Skin epidermis (tissue), 12 donors: ENCODE measurements at regions not wholly inside any gene's neighbourhood (a gene's known extent, or its start where the extent isn't known, plus 50 kb on each side); places are given as distances from the start of the nearest gene placed in this dataset.

Experiments
- H3K27ac ChIP-seq, 21 experiments: fragments of 200-600 bp; sonication (generic) in 11 of 21; one replicate each; pipeline ENCODE4 v1.5.0; 2020; ENCODE audit warnings: mild to moderate bottlenecking in 3 of 21, inconsistent platforms in 2 of 21, moderate library complexity in 2 of 21
- H3K4me3 ChIP-seq, 7 experiments: fragments of 200-600 bp; sonication (generic) in 2 of 7; one replicate each; pipeline ENCODE4 v1.5.0; 2020; ENCODE audit warnings: inconsistent platforms in 2 of 7, mild to moderate bottlenecking in 2 of 7, moderate library complexity in 1 of 7

DNA sequence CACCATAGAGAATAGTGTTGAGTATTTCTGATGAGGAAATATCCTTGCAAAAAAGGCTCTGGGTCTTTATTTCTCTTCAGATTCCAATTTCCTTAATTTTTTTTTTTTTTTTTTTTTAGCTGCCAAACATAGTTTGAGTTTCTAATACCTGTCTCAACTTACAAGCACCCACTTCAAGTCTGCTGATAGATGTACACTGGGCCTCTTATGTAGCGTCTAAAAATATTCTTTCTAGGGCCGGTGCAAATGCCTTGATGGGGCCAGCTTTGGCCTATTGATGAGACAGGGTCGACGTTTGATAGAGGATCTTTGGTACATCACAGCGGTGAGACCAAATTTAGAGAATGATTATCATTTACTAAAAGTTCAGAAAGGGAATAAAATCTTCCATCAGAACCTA lies 626.4 kb downstream of the LMO4 start:
- Histone ChIP-seq H3K27ac (no peak overlapping the region), H3K4me3 (no peak overlapping the region)

DNA sequence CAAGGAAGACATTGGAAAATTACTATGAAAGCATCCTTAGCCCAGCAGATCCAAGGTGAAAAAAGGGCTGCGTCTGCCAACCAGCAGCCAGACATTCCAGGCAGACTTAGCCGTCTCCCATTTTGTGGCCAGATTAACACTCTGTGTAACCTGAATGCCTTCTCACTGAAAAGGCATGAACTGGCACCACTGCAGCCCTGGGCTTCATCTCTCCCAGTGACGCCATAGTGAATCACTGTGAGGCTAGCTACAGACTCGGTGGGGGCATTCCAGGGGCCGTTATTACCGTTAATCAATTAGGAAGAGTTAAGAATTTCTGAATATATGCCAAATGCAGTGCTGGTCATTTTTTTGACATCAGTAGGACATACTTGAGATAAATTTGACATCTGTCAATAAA lies 627.4 kb downstream of the LMO4 start:
- no peak overlapping the region for H3K4me3 ChIP-seq
- no peak overlapping the region for H3K27ac ChIP-seq

DNA sequence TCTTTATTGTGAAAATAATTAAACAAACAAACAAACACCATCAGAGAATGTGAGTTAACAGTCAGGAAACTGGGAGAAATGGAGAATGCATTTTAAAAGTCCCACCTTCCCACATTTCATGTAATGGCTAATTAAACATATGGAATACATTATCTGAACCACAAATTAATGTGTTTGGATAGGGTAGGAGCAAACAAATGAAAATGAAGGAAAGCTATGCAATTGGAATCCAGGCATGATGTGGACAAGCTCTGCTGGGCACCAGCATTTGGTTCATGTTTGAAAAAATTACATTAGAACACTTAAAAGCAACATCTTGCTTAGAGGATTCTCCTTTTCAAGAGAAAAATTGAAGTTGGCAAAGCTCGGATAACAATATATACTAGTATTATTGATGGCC lies 628.1 kb downstream of the LMO4 start:
- Histone ChIP-seq H3K4me3 (no peak overlapping the region), H3K27ac (no peak overlapping the region)

DNA sequence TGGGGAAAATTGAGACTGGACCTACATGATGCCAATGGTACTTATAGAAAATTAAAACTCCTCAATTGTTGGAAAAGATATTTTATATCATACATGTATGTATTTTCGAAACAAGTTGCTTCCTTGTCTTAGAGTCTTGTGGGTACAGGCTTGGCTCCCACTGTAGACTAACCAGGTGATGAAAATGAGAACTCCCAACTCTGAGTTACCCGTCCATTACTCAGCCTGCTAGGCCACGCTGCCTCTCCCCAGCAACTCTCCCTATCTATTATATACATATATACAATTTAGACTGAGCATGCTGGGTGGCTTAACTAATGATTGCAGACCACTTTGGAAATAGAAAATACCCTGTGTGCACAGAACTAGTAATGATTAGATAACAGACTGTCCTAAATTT lies 628.7 kb downstream of the LMO4 start:
- Histone ChIP-seq H3K4me3 (no peak overlapping the region), H3K27ac (no peak overlapping the region)

DNA sequence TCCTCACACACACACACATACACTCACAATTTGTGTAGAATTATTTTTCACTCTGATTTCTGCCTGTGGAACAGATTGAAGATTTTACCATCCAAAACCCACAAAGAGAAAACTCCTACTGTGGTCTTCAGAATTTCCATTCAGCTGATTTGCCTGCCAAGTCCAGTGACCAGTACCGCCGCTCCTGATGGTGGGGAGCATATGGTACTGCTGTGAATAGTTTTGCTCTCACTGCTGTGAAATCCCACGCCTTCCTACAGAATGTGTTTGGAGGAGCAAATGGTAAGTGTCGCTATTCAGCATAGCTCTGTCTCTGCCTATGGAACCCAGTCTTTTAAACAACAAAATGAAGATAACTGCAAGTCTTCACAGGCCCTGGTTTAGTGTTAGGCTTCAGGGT lies 629.5 kb downstream of the LMO4 start:
- Histone ChIP-seq H3K27ac (no peak overlapping the region), H3K4me3 (no peak overlapping the region)

DNA sequence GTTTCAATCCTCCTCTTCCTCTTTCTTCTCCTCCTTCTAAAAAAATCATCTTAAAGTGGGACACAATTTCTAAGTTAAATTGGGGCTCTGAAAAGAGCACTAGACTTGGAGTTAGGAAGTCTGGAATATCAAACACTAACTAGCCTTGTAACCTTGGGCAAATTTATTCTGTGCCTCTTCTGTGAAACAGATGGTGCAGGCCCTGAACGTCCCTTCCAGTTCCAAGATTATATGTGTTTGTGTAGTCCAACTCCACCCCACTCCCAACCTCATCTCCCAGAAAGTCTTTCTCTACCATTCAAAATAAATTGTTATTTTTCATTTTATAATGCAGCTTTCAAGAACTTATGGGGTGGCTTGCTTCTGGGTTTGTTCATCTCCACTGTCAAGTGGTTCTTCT lies 630.0 kb downstream of the LMO4 start:
- H3K27ac ChIP-seq: no peak overlapping the region
- no peak overlapping the region for H3K4me3 ChIP-seq

DNA sequence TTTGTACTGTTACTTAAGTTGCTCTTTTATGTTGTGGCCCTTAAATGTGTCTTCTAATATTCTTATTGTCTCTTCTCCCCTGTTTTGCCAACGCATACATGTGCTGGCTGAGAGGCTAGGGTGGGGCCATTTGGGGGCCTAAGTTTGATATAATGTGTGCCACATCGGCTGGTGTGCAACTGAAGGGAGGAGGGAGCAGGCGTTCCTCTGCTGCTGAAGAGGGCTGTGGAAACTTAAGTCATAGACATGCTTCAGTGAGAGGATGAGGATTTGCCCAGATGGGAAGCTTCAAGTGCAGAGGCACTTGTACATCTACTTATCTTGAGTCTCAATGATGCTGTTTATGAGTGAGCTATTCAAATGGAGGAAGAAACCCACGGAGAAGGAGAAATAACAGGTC lies 630.6 kb downstream of the LMO4 start:
- Histone ChIP-seq H3K27ac (no peak overlapping the region), H3K4me3 (no peak overlapping the region)

DNA sequence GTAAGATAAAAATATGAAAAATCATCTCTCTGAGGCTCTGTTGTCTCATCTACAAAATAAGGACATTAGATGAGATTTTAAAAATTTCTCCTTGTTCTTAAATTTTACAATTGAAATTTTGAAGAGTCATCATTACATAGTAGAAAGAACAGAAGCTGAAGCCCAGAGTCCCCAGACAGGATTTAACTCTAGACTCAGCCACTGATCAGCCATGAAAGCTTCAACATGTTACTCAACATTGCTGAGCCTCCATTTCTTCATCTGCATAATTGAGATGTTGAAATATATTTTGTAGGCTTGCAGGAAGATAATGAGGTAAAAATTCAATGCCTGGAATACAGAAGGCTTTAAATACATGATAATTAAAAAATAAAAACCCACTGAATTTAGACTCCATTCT lies 633.3 kb downstream of the LMO4 start:
- no peak overlapping the region for H3K27ac ChIP-seq
- H3K4me3 ChIP-seq: no peak overlapping the region

DNA sequence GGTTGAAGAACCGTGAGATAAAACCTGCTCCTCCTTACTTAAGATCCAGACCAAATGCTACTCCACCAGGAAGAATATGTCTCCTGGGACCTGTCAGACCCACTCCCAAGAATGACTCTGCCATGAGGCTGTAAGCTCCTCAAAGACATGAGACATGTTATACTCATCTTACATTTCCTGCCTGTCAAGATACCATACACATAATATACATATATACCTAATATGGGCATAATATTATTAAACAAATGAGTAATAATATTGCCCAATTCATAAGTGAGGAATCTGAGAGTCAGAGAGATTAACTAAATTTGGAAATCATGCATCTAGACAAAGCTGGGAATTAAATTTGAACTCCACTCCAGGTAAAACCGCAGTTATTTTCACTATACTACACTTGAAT lies 634.9 kb downstream of the LMO4 start:
- Histone ChIP-seq H3K27ac (no peak overlapping the region), H3K4me3 (no peak overlapping the region)

DNA sequence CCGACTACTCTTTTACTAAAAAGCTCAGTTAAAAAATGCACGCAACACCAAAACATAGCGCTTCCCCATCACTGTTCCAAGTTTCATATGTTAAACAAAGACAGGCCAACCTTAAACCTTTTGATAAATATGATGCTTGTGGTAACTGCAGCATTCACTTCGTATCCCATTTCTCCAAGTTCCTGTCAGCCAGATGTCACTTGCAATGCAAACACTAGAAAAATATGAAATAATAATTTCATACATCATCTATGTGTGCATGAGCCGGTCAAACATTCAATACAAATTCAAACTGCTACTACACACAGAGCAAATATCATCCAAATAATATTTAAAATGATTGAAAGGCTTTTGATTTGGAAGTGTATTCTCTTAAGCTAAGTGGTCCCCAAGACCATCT lies 636.5 kb downstream of the LMO4 start:
- Histone ChIP-seq H3K4me3 (no peak overlapping the region), H3K27ac (no peak overlapping the region)

DNA sequence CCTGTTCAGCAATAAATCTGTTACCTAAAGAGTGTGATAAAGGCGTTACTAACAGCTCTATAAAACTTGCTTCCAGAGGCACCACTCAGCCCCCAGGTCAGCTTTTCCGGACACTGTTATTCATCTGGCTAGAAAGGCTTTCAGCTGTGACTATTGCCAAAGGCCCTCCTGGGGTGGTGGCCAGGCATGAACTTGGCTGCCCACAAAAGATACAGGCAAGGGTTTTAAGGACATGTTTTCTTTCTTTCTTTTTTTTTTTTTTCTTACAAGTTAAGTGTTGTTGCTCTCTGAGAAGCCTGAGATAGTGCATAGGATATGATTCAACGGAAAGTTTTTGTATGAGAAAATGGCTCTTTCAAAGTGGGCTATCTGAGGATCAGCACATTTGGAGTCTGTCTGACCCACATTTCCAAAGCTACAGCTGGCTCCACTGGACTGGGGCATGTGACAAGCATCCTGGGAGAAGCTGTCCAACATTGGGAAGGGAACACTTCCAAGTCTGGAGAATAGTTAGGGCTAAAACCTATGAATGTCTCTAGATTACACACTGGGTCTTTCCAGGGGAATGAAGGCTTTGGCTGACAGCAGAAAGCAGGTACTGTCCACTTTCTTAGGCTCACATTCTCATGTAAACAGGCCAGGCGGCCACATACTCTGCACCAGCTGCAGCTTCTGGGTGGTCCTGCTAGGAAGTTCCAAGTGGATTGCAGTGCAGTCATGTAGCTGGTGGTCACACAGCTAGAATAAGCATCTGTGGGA lies 639.7 kb downstream of the LMO4 start:
- H3K4me3 ChIP-seq: no peak overlapping the region
- H3K27ac ChIP-seq: peak overlapping the region in 6 of 21 experiments; percentile 4 to 64 (median 20)

DNA sequence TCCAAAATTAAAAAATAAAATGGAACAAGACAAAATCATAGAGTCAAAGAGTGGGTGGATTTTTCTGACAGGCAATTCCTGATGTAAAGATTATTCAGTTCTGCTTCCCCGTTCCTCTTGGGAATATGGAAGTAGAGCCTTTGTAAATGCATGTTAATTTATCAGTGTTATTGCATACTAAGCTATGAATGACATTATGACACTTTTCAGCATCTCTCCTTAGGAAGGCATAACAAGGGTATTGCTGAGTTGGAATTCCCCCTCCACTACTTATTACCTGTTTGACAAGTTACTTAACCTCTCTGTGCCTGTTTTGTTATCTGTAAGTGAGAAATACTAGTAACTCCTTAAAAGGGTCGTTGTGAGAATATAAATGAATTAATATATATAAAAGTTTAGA lies 640.4 kb downstream of the LMO4 start:
- H3K4me3 ChIP-seq: no peak overlapping the region
- peak overlapping the region in 3 of 21 experiments; percentile 17 to 52 (median 24) for H3K27ac ChIP-seq

DNA sequence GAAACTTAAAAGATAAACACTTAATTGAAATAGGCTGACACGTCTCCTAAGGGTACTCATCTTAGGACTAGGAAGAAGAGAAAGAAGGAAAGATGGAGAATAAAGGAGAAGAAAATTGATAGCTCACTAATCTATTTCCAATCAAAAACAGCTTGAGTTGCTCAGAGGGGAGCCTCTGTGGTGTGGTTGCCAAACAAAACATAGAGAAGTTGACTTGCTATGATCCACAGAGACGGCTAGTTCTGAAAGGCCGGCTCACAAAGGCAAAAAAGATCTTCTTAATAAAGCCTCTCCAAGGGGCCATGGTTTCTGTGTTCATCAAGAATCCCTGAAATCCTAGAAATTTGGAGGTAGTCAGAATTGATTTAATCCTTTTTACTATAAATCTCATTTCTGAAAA lies 644.1 kb downstream of the LMO4 start:
- H3K27ac ChIP-seq: no peak overlapping the region
- H3K4me3 ChIP-seq: no peak overlapping the region

DNA sequence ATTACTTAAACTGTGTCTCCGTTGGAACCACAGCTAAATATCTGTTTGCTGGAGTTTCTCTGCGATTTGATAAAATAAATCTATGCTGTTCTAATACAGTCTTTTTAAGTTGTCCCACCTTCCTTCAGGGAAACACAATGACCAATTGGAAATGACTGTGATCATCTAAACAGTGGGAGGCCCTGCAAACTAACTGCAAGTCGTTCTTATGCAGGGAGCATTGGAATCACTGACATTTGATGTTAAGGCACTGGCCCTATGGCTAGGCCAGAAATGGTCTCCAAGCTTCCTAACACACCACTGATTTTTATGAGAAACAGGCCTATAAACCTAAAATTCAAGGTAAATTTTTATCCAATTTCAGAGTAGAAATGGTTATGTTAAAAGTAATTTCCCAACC lies 645.2 kb downstream of the LMO4 start:
- Histone ChIP-seq H3K4me3 (no peak overlapping the region), H3K27ac (no peak overlapping the region)

DNA sequence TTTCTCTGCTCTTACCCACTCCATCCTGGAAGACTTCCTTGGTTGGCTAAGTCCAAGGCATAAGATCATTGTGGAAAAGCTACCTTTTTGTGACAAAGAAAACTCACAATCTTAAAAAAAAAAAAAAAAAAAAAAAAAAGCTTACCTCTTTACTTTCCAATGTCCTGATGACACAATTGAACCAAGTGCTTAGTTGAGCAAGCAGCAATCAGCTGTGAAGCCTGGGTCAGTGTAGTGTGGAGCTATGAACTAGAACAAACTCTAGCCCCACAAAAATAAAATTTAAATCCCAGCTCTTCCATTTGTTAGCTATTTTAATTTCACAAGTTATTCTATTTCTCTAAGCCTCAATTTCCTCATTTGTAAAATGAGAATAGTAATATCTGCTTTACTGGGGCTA lies 647.6 kb downstream of the LMO4 start:
- Histone ChIP-seq H3K27ac (no peak overlapping the region), H3K4me3 (no peak overlapping the region)

DNA sequence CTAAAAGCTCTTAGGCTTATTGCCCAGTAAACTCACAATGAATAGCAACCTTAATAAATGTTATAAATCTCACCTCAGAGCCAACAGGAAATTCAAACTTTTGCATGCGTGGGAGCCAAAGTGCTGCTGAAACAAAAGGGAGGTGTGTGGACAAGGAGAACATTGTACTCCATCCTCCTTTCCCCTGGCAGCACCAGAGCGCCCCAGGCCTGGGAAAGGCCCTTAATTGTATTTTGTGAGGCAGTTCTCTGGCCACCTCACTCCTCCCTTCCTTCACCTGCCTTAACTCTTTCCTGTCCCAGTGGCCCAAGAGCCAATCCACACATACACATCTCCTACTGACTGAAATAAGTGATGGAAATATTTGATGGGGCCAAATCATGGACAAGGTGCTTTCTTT lies 648.5 kb downstream of the LMO4 start:
- H3K27ac ChIP-seq: no peak overlapping the region
- no peak overlapping the region for H3K4me3 ChIP-seq

DNA sequence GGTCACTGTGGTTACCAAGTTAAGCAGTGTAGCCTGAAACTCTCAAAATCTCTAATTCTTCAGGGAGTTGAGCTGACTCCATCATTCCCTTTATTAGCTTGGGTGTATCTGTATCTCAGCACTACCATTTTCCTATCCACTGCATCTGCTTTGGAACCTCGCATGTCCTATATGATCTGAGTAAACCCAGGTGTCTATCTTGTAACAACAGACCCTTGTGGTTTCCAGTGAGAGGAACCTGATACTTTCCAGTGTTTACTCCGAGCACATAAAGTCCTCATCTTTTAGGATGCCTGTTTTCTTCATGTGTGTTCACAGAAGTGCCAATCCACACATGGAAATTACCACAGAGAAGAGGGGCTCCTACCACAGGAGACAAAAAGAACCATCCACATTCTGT lies 650.4 kb downstream of the LMO4 start:
- no peak overlapping the region for H3K4me3 ChIP-seq
- no peak overlapping the region for H3K27ac ChIP-seq

DNA sequence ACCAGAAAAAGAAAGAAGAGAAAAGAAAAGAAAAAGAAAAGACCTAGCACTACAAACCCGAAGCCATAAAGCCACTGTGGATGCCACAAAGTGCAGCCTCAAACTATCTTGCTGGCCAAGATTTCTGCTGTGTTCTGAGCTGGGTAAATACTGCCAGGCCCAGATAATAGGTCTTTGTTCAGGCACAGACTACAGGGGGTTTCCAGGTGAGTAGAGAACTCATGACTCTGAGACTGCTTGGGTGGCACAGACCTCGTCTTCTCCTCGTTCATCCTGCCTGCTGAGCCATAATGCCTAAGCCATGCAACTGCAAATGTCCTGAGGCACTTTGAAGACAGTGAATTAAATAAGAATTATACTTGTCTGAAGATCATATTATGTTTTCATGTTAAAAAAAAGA lies 651.8 kb downstream of the LMO4 start:
- no peak overlapping the region for H3K4me3 ChIP-seq
- H3K27ac ChIP-seq: peak overlapping the region in 1 of 21 experiments; percentile 34

DNA sequence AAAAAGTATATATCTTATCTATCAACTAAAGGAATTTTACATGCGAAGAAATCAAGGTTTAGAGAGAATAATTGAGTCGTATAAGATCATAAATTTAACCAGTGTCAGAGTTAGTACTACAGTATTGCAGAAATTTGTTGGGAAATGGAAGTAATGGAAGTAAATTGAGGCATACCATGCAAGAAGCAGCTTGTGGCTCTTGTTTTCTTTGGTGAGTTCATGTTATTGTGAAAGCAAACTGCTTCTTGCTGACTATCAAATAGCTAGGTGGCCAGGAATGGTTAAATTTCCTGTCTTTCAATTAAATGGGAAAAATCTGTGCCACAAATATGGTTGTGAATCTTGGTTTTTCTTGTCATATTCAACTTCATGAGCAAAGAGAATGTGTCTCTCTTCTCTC lies 652.7 kb downstream of the LMO4 start:
- no peak overlapping the region for H3K4me3 ChIP-seq
- H3K27ac ChIP-seq: no peak overlapping the region

DNA sequence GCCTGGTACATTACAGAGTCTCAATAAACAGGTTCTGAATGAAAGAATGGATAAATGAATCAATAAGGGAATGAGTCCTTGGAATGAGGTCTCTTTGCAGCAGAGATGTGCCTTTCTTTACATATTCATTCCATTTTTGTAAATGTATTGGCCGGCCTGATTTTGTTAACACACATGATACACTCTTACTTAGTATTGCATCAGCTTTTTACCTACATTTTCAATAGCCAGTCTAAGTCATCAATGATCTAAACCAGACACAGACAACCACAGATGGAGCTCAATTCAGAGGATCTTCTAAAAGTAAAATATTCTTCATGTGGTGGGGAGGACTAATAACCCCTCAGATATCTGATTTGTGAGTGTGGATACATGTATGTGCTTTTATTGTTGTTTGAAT lies 653.1 kb downstream of the LMO4 start:
- Histone ChIP-seq H3K27ac (no peak overlapping the region), H3K4me3 (no peak overlapping the region)

DNA sequence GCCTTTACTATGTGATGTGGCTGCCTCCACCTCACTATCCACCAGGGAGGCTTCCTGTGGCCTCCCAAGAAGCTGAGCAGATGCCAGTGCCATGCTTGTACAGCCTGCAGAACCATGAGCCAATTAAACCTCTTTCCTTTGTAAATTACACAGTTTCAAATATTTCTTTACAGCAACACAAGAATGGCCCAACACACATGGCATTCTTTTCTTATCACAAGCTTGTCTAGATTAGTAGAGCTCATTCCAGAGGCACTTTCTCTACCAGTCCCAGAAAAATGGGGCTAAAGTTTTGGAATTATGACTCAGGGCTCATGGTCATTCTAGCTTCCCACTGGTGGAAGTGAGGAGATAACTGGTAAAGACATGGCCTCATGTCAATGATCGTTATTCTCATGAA lies 655.2 kb downstream of the LMO4 start:
- no peak overlapping the region for H3K4me3 ChIP-seq
- H3K27ac ChIP-seq: no peak overlapping the region

DNA sequence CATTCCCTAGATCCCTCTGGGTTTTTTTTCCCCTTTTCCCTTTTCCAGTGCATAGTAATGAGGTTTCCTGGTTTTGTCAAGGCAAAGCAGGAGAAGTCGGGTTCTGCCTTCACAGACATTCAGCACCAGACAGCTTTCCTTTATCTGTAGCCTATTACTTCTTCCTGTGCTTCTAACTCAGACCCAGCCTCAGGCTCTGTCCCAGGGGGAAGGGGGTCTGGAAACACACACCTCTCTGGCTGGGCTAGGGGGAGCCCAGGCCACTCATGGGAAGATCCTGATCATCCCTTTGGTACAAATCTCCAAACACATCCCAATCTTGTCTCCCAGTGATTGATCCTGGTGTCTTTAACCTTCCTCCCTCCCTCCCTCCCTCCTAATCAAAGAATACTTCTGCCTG lies 656.4 kb downstream of the LMO4 start:
- Histone ChIP-seq H3K4me3 (no peak overlapping the region), H3K27ac (peak overlapping the region in 1 of 21 experiments; percentile 21)
